KMS-11 (cell line): ENCODE measurements at regions not wholly inside any gene's neighbourhood (a gene's known extent, or its start where the extent isn't known, plus 50 kb on each side); places are given as distances from the start of the nearest gene placed in this dataset.

Source experiments
- H2AFZ ChIP-seq: fragments of 200-600 bp; sonication (generic); 2 replicates; pipeline ENCODE4 v1.6.1; 2016; ENCODE audit warnings: antibody characterized with exemption, mixed run types, low read depth
- H3K27ac ChIP-seq: fragments of 200-600 bp; sonication (generic); 2 replicates; pipeline ENCODE4 v1.6.1; 2016; ENCODE audit warnings: mild to moderate bottlenecking, mixed run types
- H3K27me3 ChIP-seq: fragments of 200-600 bp; sonication (generic); 2 replicates; pipeline ENCODE4 v1.6.1; 2017; ENCODE audit warnings: mild to moderate bottlenecking, low read depth, mixed run types, moderate library complexity; ENCODE audit not compliant: insufficient read depth
- H3K36me3 ChIP-seq: fragments of 200-600 bp; sonication (generic); 2 replicates; pipeline ENCODE4 v1.6.1; 2017; ENCODE audit warnings: mild to moderate bottlenecking, mixed run types; ENCODE audit not compliant: insufficient read depth
- H3K4me1 ChIP-seq: fragments of 200-600 bp; sonication (generic); 2 replicates; pipeline ENCODE4 v1.6.1; 2016; ENCODE audit warnings: mild to moderate bottlenecking, low read depth, mixed run types; ENCODE audit not compliant: poor library complexity, severe bottlenecking
- H3K4me2 ChIP-seq: fragments of 200-600 bp; sonication (generic); 2 replicates; pipeline ENCODE4 v1.7.0; 2016; ENCODE audit warnings: mild to moderate bottlenecking, mixed run types
- H3K4me3 ChIP-seq: fragments of 200-600 bp; sonication (generic); IDR thresholded peaks from 2 replicates; pipeline ENCODE4 v1.6.1; 2017; ENCODE audit warnings: low read depth, low read length, mixed read lengths; ENCODE audit not compliant: insufficient read depth
- H3K79me2 ChIP-seq: fragments of 200-600 bp; sonication (generic); 2 replicates; pipeline ENCODE4 v1.6.1; 2016; ENCODE audit warnings: low read depth, mixed run types; ENCODE audit not compliant: insufficient read depth
- H3K9ac ChIP-seq: fragments of 200-600 bp; sonication (generic); 2 replicates; pipeline ENCODE4 v1.6.1; 2016; ENCODE audit warnings: mild to moderate bottlenecking, mixed run types
- H4K20me1 ChIP-seq: fragments of 200-600 bp; sonication (generic); 2 replicates; pipeline ENCODE4 v1.6.1; 2016; ENCODE audit warnings: mild to moderate bottlenecking, mixed run types; ENCODE audit not compliant: insufficient read depth
- CTCF ChIP-seq: fragments of 200-600 bp; sonication (generic); conservative IDR thresholded peaks from 2 replicates; pipeline ENCODE4 v1.6.1; 2017; ENCODE audit warnings: low read depth, mild to moderate bottlenecking, antibody characterized with exemption, low read length, moderate library complexity, mixed read lengths

GRCh38 chr5:163613150-163613442 is 107.7 kb downstream of the MAT2B start:
- no peaks in the 10 kb centered on the region for H3K79me2 ChIP-seq
- H3K36me3 ChIP-seq, result no peaks in the 10 kb centered on the region
- H3K4me2 ChIP-seq, result no peak overlapping the region
- H3K9ac ChIP-seq, result no peak overlapping the region
- H3K27ac ChIP-seq, result no peak overlapping the region
- H2AFZ ChIP-seq, result no peak overlapping the region
- H3K4me3 ChIP-seq, result no peak overlapping the region
- no peak for TF ChIP-seq CTCF
- H4K20me1 ChIP-seq, result no peaks in the 10 kb centered on the region
- H3K27me3 ChIP-seq, result no peaks in the 10 kb centered on the region
- no peaks in the 10 kb centered on the region for H3K4me1 ChIP-seq

DNA sequence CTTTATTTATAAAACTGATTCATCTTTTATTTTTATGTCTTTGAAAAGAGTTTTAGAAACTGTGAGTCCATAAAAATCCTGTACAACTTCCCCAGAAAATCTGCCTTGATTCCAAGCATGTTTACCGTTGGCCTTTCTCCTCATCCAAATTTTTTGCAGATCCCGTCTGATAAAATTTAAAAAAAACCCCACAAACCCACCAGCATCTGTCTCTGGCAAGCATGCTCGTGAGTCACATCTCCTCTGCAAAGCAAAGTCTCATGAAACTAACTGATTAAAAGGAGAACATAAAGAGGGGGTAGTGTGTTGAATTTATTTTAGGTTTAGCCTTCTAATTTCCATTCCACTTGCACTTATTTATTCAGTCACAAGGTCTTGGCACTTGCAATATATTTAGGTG is 109.4 kb downstream of the MAT2B start:
- H3K4me3 ChIP-seq, result no peak overlapping the region
- no peaks in the 10 kb centered on the region for H3K4me1 ChIP-seq
- TF ChIP-seq CTCF, result no peak
- no peak overlapping the region for H3K9ac ChIP-seq
- no peaks in the 10 kb centered on the region for H4K20me1 ChIP-seq
- no peak overlapping the region for H2AFZ ChIP-seq
- H3K27ac ChIP-seq, result no peak overlapping the region
- H3K36me3 ChIP-seq, result no peaks in the 10 kb centered on the region
- no peaks in the 10 kb centered on the region for H3K27me3 ChIP-seq
- H3K79me2 ChIP-seq, result no peaks in the 10 kb centered on the region
- no peak overlapping the region for H3K4me2 ChIP-seq

DNA sequence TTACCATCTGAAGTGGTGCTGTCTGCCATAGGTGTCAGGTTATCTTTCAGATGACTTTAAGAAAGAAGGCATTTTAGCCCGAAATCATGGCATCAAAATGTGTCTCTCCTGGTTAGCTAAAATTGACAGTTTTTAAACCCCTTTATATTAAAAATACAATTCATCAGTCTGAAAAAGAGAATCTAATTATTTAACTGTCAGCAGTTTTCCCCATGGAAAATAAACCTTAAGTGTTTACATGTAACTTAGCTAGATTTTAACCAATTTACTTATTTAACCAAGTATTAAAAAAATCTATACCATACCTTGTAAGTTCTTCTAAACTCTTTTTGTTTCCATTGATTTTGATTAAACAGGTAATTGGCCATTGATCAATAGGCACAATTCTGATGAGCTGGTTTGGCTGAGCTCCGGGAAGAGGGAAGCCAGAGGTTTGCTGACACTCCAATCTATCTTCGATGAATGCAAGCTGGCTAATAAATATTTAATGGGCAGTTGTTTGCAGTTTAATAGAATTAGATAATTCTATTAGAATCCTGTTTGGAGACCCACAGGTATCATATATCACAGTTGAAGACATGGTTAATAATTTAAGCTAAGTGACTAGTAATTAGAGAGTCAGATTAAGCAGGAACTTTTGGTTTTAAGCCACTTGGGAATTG is 114.0 kb downstream of the MAT2B start:
- Histone ChIP-seq H4K20me1 (no peaks in the 10 kb centered on the region), H3K4me3 (no peak overlapping the region), H3K9ac (no peak overlapping the region), H3K4me2 (no peak overlapping the region), H3K79me2 (no peaks in the 10 kb centered on the region), H3K27me3 (no peaks in the 10 kb centered on the region), H2AFZ (no peak overlapping the region), H3K36me3 (no peaks in the 10 kb centered on the region), H3K4me1 (no peaks in the 10 kb centered on the region), H3K27ac (no peak overlapping the region)
- no peak for TF ChIP-seq CTCF

DNA sequence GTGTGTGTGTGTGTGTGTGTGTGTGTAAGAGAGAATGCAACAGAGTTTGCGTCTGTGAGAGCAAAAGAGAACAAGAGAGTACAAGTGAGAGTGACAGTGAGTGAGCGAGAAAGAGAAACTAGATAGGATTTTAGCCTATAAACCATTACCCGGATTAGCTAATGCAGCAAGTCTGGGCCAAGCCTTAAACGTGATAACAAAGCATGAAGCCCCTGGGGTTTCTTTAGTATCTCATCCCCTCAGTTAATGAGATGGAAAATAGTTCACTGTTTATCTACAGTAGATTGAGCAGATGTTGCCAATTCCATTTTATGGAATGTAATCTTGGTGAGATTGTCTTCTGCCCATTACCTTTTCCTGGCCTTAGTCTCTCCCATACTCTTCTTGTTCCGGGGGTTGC is 114.5 kb downstream of the MAT2B start:
- Histone ChIP-seq H4K20me1 (no peaks in the 10 kb centered on the region), H3K4me2 (no peak overlapping the region), H3K4me1 (no peaks in the 10 kb centered on the region), H3K36me3 (no peaks in the 10 kb centered on the region), H3K27me3 (no peaks in the 10 kb centered on the region), H3K4me3 (no peak overlapping the region), H3K79me2 (no peaks in the 10 kb centered on the region), H2AFZ (no peak overlapping the region), H3K27ac (no peak overlapping the region), H3K9ac (no peak overlapping the region)
- TF ChIP-seq CTCF, result no peak
